HepG2 (cell line): ENCODE measurements at regions not wholly inside any gene's neighbourhood (a gene's known extent, or its start where the extent isn't known, plus 50 kb on each side); places are given as distances from the start of the nearest gene placed in this dataset.

Experiments
- GPN1 ChIP-seq: sonication (generic); formaldehyde crosslinking; IDR thresholded peaks from 2 replicates; pipeline ENCODE4 v1.5.1; 2020; ENCODE audit warnings: missing genetic modification reagents, borderline replicate concordance
- MYNN ChIP-seq: sonication (generic); formaldehyde crosslinking; IDR thresholded peaks from 2 replicates; pipeline ENCODE4 v1.4.0; 2020; ENCODE audit warnings: mild to moderate bottlenecking, low read depth, missing genetic modification reagents
- NR2F6 ChIP-seq, 2 experiments: IDR thresholded peaks; 2 replicates each; pipeline ENCODE4 v1.6.1; 2016; ENCODE audit warnings: antibody characterized with exemption in 1 of 2, mild to moderate bottlenecking in 1 of 2
- SIN3B ChIP-seq: fragments of 150-350 bp; IDR thresholded peaks from 2 replicates; pipeline ENCODE4 v1.6.1; 2014; ENCODE audit warnings: low read length
- ZBTB8A ChIP-seq: sonication (generic); formaldehyde crosslinking; IDR thresholded peaks from 2 replicates; pipeline ENCODE4 v1.4.0; 2020; ENCODE audit warnings: mild to moderate bottlenecking, low read depth, missing genetic modification reagents, borderline replicate concordance
- ZNF317 ChIP-seq: sonication (generic); formaldehyde crosslinking; IDR thresholded peaks from 2 replicates; pipeline ENCODE4 v1.5.0; 2020; ENCODE audit warnings: mild to moderate bottlenecking, missing genetic modification reagents
- ZNF550 ChIP-seq: sonication (generic); formaldehyde crosslinking; IDR thresholded peaks from 2 replicates; pipeline ENCODE4 v1.4.0; 2020; ENCODE audit warnings: mild to moderate bottlenecking, missing genetic modification reagents, borderline replicate concordance
- TF ChIP-seq, protein P1 (sequence below): sonication (generic); formaldehyde crosslinking; IDR thresholded peaks from 2 replicates; pipeline ENCODE4 v1.4.0; 2020; ENCODE audit warnings: missing genetic modification reagents
- TF ChIP-seq, protein P2 (sequence below): sonication (generic); formaldehyde crosslinking; IDR thresholded peaks from 2 replicates; pipeline ENCODE4 v1.5.0; 2020; ENCODE audit warnings: mild to moderate bottlenecking, missing genetic modification reagents, moderate library complexity
- TF ChIP-seq, protein P3 (sequence below), 2 experiments: IDR thresholded peaks; 2 replicates each; pipeline ENCODE4 v1.6.1; 2011 to 2012; ENCODE audit warnings: low read length in 2 of 2, borderline replicate concordance in 1 of 2, low read depth in 1 of 2, mild to moderate bottlenecking in 1 of 2, moderate library complexity in 1 of 2
- TF ChIP-seq, protein P4 (sequence below): IDR thresholded peaks from 2 replicates; pipeline ENCODE4 v1.6.1; 2016

DNA sequence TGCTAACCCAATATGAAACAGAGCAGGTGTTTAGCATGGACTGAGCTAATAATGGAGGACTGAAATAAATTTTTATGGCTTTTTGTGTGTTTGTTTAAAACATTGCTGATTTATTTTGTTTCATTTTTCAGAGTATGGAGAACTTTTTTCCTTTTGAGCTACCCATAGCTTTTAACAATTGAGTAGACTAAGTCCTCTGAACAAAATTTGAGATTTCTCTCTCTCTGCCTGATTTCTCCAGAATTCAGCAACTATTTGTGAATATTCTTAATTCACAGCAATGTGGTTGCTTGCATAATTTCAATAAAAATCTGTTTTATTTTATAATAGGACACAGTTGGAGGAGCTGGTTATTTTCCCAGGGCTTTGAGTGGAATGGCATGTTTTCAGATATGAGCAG lies 103.7 kb downstream of the TPBG start:
- TF ChIP-seq, protein P1, sequence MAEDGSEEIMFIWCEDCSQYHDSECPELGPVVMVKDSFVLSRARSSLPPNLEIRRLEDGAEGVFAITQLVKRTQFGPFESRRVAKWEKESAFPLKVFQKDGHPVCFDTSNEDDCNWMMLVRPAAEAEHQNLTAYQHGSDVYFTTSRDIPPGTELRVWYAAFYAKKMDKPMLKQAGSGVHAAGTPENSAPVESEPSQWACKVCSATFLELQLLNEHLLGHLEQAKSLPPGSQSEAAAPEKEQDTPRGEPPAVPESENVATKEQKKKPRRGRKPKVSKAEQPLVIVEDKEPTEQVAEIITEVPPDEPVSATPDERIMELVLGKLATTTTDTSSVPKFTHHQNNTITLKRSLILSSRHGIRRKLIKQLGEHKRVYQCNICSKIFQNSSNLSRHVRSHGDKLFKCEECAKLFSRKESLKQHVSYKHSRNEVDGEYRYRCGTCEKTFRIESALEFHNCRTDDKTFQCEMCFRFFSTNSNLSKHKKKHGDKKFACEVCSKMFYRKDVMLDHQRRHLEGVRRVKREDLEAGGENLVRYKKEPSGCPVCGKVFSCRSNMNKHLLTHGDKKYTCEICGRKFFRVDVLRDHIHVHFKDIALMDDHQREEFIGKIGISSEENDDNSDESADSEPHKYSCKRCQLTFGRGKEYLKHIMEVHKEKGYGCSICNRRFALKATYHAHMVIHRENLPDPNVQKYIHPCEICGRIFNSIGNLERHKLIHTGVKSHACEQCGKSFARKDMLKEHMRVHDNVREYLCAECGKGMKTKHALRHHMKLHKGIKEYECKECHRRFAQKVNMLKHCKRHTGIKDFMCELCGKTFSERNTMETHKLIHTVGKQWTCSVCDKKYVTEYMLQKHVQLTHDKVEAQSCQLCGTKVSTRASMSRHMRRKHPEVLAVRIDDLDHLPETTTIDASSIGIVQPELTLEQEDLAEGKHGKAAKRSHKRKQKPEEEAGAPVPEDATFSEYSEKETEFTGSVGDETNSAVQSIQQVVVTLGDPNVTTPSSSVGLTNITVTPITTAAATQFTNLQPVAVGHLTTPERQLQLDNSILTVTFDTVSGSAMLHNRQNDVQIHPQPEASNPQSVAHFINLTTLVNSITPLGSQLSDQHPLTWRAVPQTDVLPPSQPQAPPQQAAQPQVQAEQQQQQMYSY (CRISPR knock-in tag) = no peak
- no peak for TF ChIP-seq ZNF317 (CRISPR knock-in tag)
- TF ChIP-seq GPN1 (CRISPR knock-in tag) = no peak
- TF ChIP-seq SIN3B = no peak
- TF ChIP-seq MYNN (CRISPR knock-in tag) = no peak
- TF ChIP-seq, protein P2, sequence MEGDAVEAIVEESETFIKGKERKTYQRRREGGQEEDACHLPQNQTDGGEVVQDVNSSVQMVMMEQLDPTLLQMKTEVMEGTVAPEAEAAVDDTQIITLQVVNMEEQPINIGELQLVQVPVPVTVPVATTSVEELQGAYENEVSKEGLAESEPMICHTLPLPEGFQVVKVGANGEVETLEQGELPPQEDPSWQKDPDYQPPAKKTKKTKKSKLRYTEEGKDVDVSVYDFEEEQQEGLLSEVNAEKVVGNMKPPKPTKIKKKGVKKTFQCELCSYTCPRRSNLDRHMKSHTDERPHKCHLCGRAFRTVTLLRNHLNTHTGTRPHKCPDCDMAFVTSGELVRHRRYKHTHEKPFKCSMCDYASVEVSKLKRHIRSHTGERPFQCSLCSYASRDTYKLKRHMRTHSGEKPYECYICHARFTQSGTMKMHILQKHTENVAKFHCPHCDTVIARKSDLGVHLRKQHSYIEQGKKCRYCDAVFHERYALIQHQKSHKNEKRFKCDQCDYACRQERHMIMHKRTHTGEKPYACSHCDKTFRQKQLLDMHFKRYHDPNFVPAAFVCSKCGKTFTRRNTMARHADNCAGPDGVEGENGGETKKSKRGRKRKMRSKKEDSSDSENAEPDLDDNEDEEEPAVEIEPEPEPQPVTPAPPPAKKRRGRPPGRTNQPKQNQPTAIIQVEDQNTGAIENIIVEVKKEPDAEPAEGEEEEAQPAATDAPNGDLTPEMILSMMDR (CRISPR knock-in tag) = no peak
- TF ChIP-seq, protein P3, sequence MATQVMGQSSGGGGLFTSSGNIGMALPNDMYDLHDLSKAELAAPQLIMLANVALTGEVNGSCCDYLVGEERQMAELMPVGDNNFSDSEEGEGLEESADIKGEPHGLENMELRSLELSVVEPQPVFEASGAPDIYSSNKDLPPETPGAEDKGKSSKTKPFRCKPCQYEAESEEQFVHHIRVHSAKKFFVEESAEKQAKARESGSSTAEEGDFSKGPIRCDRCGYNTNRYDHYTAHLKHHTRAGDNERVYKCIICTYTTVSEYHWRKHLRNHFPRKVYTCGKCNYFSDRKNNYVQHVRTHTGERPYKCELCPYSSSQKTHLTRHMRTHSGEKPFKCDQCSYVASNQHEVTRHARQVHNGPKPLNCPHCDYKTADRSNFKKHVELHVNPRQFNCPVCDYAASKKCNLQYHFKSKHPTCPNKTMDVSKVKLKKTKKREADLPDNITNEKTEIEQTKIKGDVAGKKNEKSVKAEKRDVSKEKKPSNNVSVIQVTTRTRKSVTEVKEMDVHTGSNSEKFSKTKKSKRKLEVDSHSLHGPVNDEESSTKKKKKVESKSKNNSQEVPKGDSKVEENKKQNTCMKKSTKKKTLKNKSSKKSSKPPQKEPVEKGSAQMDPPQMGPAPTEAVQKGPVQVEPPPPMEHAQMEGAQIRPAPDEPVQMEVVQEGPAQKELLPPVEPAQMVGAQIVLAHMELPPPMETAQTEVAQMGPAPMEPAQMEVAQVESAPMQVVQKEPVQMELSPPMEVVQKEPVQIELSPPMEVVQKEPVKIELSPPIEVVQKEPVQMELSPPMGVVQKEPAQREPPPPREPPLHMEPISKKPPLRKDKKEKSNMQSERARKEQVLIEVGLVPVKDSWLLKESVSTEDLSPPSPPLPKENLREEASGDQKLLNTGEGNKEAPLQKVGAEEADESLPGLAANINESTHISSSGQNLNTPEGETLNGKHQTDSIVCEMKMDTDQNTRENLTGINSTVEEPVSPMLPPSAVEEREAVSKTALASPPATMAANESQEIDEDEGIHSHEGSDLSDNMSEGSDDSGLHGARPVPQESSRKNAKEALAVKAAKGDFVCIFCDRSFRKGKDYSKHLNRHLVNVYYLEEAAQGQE (IDR thresholded peaks at IDR 0.05; ENCODE audit: borderline replicate concordance in 1 of 2, low read depth in 1 of 2, low read length in 2 of 2) = no peak
- TF ChIP-seq NR2F6 (IDR thresholded peaks at IDR 0.05) = no peak
- no peak for TF ChIP-seq NR2F6 (CRISPR knock-in tag; IDR thresholded peaks at IDR 0.05)
- no peak for TF ChIP-seq ZNF550
- no peak for TF ChIP-seq ZBTB8A
- TF ChIP-seq, protein P4, sequence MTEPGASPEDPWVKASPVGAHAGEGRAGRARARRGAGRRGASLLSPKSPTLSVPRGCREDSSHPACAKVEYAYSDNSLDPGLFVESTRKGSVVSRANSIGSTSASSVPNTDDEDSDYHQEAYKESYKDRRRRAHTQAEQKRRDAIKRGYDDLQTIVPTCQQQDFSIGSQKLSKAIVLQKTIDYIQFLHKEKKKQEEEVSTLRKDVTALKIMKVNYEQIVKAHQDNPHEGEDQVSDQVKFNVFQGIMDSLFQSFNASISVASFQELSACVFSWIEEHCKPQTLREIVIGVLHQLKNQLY (CRISPR knock-in tag) = no peak
